ENCODE measurements at regions not wholly inside any gene's neighbourhood (a gene's known extent, or its start where the extent isn't known, plus 50 kb on each side); places are given as distances from the start of the nearest gene placed in this dataset.

GRCh38 chr5:20678386-20678785 lies 690.4 kb upstream of the CDH18 start (continued):
- no peak for TF ChIP-seq GATAD1 (CRISPR knock-in tag; IDR thresholded peaks at IDR 0.05)

DNA sequence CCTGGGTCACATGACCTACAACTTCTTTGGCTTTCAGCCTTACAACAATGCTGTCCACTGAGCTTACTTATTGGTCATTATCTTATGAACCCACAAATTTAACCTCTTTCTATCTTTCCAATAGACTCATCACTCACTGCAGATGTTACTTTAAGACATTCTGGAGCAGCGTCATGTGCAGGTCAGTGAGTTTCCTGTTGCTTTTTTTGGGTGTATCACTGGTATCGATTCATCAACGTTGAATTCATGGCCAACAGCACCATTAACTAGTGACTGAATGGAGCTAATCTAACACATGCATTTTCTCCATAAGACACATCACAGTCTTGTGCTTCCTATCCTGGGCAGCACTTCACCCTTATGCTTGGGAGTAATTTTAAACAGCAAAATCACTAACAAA lies 672.6 kb upstream of the CDH18 start:
- WGBS (ENCODE audit: low lambda C conversion rate): 10% methylated on average over 3 of the region's 3 CpGs
- no peak overlapping the region for H3K27ac ChIP-seq (ENCODE audit: extremely low read length, insufficient read depth, low read length)
- H3K27me3 ChIP-seq (ENCODE audit: control insufficient read depth in 1 of 2, insufficient read depth in 2 of 2, low read length in 2 of 2): no peaks in the 10 kb centered on the region
- H3K4me3 ChIP-seq (replicated peaks in 1 of 3; ENCODE audit: insufficient read depth in 1 of 3, low read depth in 2 of 3, low read length in 3 of 3): no peak overlapping the region
- no peak for TF ChIP-seq ZNF562 (CRISPR knock-in tag; IDR thresholded peaks at IDR 0.05; ENCODE audit: borderline replicate concordance)
- TF ChIP-seq PREB (CRISPR knock-in tag; IDR thresholded peaks at IDR 0.05): no peak
- TF ChIP-seq PAWR (CRISPR knock-in tag; IDR thresholded peaks at IDR 0.05; ENCODE audit: borderline replicate concordance): no peak
- TF ChIP-seq, protein P1, sequence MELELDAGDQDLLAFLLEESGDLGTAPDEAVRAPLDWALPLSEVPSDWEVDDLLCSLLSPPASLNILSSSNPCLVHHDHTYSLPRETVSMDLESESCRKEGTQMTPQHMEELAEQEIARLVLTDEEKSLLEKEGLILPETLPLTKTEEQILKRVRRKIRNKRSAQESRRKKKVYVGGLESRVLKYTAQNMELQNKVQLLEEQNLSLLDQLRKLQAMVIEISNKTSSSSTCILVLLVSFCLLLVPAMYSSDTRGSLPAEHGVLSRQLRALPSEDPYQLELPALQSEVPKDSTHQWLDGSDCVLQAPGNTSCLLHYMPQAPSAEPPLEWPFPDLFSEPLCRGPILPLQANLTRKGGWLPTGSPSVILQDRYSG (CRISPR knock-in tag; IDR thresholded peaks at IDR 0.05): no peak
- no peak for TF ChIP-seq TGIF2 (CRISPR knock-in tag; IDR thresholded peaks at IDR 0.05)
- no peak for TF ChIP-seq ZNF362 (CRISPR knock-in tag; IDR thresholded peaks at IDR 0.05; ENCODE audit: borderline replicate concordance)
- TF ChIP-seq SMAD1 (CRISPR knock-in tag; IDR thresholded peaks at IDR 0.05; ENCODE audit: borderline replicate concordance, low read depth): no peak
- no peak for TF ChIP-seq AKAP8 (CRISPR knock-in tag; IDR thresholded peaks at IDR 0.05)
- no peak for TF ChIP-seq CAMTA2 (CRISPR knock-in tag; IDR thresholded peaks at IDR 0.05; ENCODE audit: borderline replicate concordance)
- no peak for TF ChIP-seq ZBTB3 (CRISPR knock-in tag; IDR thresholded peaks at IDR 0.05; ENCODE audit: borderline replicate concordance, low read depth)
- H3K4me1 ChIP-seq (ENCODE audit: insufficient read depth, low read length): no peaks in the 10 kb centered on the region
- H2AFZ ChIP-seq (ENCODE audit: low read length): no peak overlapping the region
- H3K9ac ChIP-seq (ENCODE audit: insufficient read depth, low read depth, low read length): no peak overlapping the region
- FAIRE-seq (no peak), DNase-seq (ENCODE audit: low spot score) (no peak), ATAC-seq (no peak)
- H3K4me2 ChIP-seq (ENCODE audit: low read depth, low read length): no peak overlapping the region
- CTCF ChIA-PET (ENCODE audit: low intra/inter-chr PET ratio, low total read pairs): no interaction called here
- no peaks in the 10 kb centered on the region for H4K20me1 ChIP-seq (ENCODE audit: insufficient read depth, low read length)
- no peaks in the 10 kb centered on the region for H3K36me3 ChIP-seq (replicated peaks in 1 of 2; ENCODE audit: control insufficient read depth in 1 of 2, insufficient read depth in 2 of 2, low read length in 2 of 2)
- no TSS peak for BruUV-seq (replicated peaks)
- in situ Hi-C loops (cut with HindIII; ENCODE audit: extremely low pct_ligation_motif_present, low pct_unique_long_range_greater_than_20kb) (no loop called here), intact Hi-C loops (cut with micrococcal nuclease; ENCODE audit: unreplicated experiment) (no loop called here)
- POLR2A ChIA-PET: no interaction called here
- no peaks in the 10 kb centered on the region for H3K9me3 ChIP-seq (ENCODE audit: low read length)
- no peaks in the 10 kb centered on the region for H3K79me2 ChIP-seq (ENCODE audit: insufficient read depth, low read length)
